ENCODE measurements at regions not wholly inside any gene's neighbourhood (a gene's known extent, or its start where the extent isn't known, plus 50 kb on each side); places are given as distances from the start of the nearest gene placed in this dataset.

- TF ChIP-seq, protein P1, sequence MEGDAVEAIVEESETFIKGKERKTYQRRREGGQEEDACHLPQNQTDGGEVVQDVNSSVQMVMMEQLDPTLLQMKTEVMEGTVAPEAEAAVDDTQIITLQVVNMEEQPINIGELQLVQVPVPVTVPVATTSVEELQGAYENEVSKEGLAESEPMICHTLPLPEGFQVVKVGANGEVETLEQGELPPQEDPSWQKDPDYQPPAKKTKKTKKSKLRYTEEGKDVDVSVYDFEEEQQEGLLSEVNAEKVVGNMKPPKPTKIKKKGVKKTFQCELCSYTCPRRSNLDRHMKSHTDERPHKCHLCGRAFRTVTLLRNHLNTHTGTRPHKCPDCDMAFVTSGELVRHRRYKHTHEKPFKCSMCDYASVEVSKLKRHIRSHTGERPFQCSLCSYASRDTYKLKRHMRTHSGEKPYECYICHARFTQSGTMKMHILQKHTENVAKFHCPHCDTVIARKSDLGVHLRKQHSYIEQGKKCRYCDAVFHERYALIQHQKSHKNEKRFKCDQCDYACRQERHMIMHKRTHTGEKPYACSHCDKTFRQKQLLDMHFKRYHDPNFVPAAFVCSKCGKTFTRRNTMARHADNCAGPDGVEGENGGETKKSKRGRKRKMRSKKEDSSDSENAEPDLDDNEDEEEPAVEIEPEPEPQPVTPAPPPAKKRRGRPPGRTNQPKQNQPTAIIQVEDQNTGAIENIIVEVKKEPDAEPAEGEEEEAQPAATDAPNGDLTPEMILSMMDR (IDR thresholded peaks at IDR 0.05) = no peak
- TF ChIP-seq POLR2A (IDR thresholded peaks at IDR 0.05; ENCODE audit: low read depth) = no peak
These were observed 420.5 kb upstream of the CPEB2 start for GRCh38 chr4:14581741-14582140.

Measured in esophagus muscularis mucosa (tissue), 3 donors.